ENCODE measurements at regions not wholly inside any gene's neighbourhood (a gene's known extent, or its start where the extent isn't known, plus 50 kb on each side); places are given as distances from the start of the nearest gene placed in this dataset.
"Not testable (repeated sequence)": the region's sequence is repeated elsewhere in the genome, so short reads cannot be mapped to it uniquely, and the experiment has no call there.

DNA sequence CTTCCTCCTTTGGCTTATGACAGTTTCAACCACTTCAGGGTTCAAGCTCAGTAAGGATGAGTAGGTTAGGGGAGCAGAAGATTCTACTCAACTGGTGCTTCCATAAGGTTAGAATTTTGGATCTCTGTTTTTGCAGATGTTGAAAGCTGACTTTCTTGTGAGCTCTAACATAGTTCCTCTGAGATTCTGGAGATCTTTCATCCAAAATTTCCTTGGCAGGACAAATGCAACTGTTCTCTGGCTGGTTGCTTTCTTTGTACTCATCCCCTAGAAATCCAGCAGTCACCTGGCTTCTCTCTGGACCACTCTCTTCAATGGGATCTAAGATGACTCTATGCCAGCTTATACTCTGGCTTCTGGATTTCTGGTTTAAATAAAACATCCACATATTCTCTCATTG is 189.6 kb downstream of the ESM1 start:
- no peak for DNase-seq (ENCODE audit: insufficient read length, low spot score)
- FAIRE-seq = no peak
- TF ChIP-seq POLR2A (IDR thresholded peaks at IDR 0.05; ENCODE audit: low read depth, low read length) = no peak

GRCh38 chr5:54795284-54795683 is 190.1 kb downstream of the ESM1 start:
- FAIRE-seq (no peak), DNase-seq (ENCODE audit: insufficient read length, low spot score) (no peak)
- no peak for TF ChIP-seq POLR2A (IDR thresholded peaks at IDR 0.05; ENCODE audit: low read depth, low read length)

GRCh38 chr5:54794135-54794975 is 191.0 kb downstream of the ESM1 start:
- FAIRE-seq (no peak), DNase-seq (ENCODE audit: insufficient read length, low spot score) (no peak)

GRCh38 chr5:54793468-54794134 is 191.8 kb downstream of the ESM1 start:
- FAIRE-seq (no peak), DNase-seq (ENCODE audit: insufficient read length, low spot score) (no peak)
- no peak for TF ChIP-seq POLR2A (IDR thresholded peaks at IDR 0.05; ENCODE audit: low read depth, low read length)

More at GRCh38 chr5:54794135-54794975, 191.0 kb downstream of the ESM1 start:
- no peak for TF ChIP-seq POLR2A (IDR thresholded peaks at IDR 0.05; ENCODE audit: low read depth, low read length)

DNA sequence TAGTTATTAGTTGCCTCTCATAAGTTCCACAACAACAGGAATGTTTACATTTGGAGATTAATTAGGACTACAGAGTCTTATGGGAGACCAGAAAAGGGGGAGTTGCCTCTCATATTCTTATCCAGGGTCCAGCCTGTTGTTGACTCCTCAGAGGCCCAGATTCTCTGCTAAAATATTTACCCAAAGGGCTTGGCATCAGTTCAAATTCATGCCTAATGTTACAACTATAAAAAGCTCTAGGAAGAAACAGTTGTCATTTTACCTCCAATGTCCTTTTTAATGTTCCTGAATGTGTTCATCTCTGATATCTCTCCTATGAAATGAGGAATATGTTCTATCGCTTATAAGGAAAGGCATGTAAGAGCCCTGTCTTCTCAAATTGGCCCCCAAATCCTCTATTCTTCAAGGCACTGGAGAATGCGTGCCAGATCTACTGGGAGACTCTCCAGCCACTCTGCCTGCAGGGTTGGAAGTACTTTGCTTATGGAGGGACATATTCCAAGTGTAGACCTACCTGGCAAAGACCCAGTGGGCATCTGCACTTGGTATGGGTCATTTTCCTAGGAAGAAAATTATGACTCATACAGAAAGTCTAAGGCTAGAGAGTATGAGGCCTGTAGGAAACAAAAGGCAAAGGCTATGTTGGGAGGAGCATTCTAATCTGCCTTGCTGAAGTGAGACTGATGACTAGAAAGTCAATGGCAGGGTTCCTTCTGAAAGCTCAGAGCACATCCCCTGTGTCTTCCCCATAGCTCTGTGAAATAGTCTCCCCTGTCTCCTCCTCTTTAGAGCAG is 192.6 kb downstream of the ESM1 start:
- FAIRE-seq = no peak
- DNase-seq (ENCODE audit: insufficient read length, low spot score) = no peak
- TF ChIP-seq POLR2A (IDR thresholded peaks at IDR 0.05; ENCODE audit: low read depth, low read length) = no peak

DNA sequence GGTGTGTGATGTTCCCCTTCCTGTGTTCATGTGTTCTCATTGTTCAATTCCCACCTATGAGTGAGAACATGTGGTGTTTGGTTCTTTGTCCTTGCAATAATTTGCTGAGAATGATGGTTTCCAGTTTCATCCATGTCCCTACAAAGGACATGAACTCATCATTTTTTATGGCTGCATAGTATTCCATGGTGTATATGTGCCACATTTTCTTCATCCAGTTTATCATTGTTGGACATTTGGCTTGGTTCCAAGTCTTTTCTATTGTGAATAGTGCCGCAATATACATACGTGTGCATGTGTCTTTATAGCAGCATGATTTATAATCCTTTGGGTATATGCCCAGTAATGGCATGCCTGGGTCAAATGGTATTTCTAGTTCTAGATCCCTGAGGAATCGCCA is 197.5 kb downstream of the ESM1 start:
- not testable (repeated sequence) for FAIRE-seq; DNase-seq (ENCODE audit: insufficient read length, low spot score)

DNA sequence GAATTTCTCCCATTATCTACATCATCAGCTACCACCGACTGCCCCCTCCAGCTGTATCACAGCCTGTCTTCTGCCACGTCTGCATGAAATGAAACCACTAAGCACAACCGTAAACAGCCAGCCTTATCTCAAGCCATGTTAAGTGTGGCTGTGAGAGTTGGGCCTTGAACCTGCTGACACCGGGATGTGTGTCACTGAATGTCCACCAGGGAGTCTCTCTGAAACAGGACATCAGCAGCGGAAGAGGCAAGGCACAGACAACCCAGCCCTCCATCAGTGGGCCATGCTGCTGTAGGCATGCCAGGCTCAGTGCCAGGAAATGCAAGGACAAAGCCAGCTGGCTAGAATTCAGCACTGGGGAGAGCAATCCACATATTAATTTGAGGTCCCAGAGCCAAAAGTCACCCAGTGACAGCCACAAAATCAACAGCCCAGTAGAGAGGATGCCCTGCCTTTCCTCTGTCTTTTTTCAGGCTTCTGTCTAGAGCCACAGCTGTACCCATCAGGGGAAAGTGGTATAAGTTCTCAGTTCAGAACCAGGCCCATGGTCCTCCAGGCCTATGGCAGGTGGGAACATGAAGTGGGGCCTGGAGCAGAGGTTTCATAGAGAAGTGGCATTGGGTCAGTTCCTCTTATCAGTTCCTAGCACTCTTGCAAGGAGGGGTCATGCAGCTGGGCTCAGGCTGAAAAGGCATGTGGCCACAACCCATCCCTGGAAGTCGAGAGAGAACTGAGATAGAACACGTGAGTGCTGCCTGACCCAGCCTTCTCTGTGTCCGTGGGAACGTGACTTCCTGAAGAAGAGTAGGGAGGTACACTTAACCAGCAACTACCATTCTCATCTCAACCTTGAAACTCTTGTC is 199.4 kb downstream of the ESM1 start:
- no peak for FAIRE-seq
- no peak for DNase-seq (ENCODE audit: insufficient read length, low spot score)
- no peak for TF ChIP-seq POLR2A (IDR thresholded peaks at IDR 0.05; ENCODE audit: low read depth, low read length)

DNA sequence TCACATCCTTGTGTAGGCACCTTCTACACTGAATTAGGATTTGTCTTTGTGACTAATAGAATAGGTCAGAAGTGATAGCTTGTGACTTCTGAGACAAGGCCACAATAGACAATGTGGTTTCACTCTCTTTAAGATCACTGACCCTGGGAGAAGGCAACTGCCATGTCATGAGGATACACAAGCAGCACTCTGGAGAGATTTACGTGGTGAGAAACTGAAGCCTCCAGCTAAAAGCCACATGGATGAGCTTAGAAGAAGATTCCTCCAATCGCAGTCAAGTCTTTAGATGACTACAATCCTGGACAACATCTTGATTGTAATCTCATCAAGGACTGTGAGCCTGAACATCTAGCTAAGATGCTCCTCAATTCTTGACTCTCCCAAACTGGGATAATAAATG is 206.6 kb downstream of the ESM1 start:
- TF ChIP-seq POLR2A (IDR thresholded peaks at IDR 0.05; ENCODE audit: low read depth, low read length) = no peak
- DNase-seq (ENCODE audit: insufficient read length, low spot score) (no peak), FAIRE-seq (no peak)

GRCh38 chr5:54775645-54776044 is 209.7 kb downstream of the ESM1 start:
- DNase-seq (ENCODE audit: insufficient read length, low spot score) (no peak), FAIRE-seq (no peak)
- TF ChIP-seq POLR2A (IDR thresholded peaks at IDR 0.05; ENCODE audit: low read depth, low read length) = no peak

- no peak for FAIRE-seq
- no peak for DNase-seq (ENCODE audit: insufficient read length, low spot score)
- no peak for TF ChIP-seq POLR2A (IDR thresholded peaks at IDR 0.05; ENCODE audit: low read depth, low read length)
These were observed 210.9 kb downstream of the ESM1 start for GRCh38 chr5:54774281-54775170.

DNA sequence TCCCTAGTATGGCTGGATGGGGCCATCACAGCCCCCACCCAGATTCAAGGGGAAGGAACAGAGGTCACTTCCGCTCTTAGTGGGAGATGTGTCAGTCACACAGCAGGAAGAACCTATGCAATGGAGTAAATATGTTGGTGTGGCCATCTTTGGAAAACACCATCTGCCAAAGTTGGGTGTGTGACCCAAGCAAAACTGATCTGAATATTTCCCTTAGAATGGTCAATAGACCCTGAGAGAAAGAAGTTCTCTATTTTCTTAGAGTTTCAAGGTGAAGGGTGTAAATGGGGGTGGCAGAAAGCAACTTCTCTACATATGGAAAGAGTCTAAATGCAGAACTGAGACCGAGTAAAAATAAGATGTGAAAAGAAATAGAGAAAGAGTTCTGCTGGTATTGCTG is 212.7 kb downstream of the ESM1 start:
- no peak for TF ChIP-seq POLR2A (IDR thresholded peaks at IDR 0.05; ENCODE audit: low read depth, low read length)
- DNase-seq (ENCODE audit: insufficient read length, low spot score) (no peak), FAIRE-seq (no peak)

GRCh38 chr5:54772231-54772630 is 213.2 kb downstream of the ESM1 start:
- FAIRE-seq = no peak

More at GRCh38 chr5:54772231-54772630, 213.2 kb downstream of the ESM1 start:
- no peak for TF ChIP-seq POLR2A (IDR thresholded peaks at IDR 0.05; ENCODE audit: low read depth, low read length)
- no peak for DNase-seq (ENCODE audit: insufficient read length, low spot score)
